K562 (cell line): ENCODE measurements at regions not wholly inside any gene's neighbourhood (a gene's known extent, or its start where the extent isn't known, plus 50 kb on each side); places are given as distances from the start of the nearest gene placed in this dataset.

Source experiments
- ATAC-seq: fragments of 200-7000 bp; cut with Tn5 transposase; 3 replicates; pipeline ENCODE4 v1.9.1; 2020; ENCODE audit warnings: moderate library complexity
- BruUV-seq: library from RNA; stranded (reverse); fragments of 400-500 nt; replicated peaks from 2 replicates; lab custom pipeline; 2021; lab: Mats Ljungman, UMichigan
- CTCF ChIA-PET: fragments of 300-600 bp; formaldehyde crosslinking; extraction: SDS; loops from one replicate; lab custom pipeline; 2021; ENCODE audit warnings: low intra/inter-chr PET ratio; lab: Yijun Ruan, JAX
- POLR2A ChIA-PET: fragments of 300-600, 350-650 bp; sonication (Branson Sonifier 250); formaldehyde crosslinking; extraction: SDS; loops from one replicate; lab custom pipeline; 2021; ENCODE audit warnings: antibody characterized with exemption, inconsistent platforms; lab: Yijun Ruan, JAX
- DNase-seq, 4 experiments: peaks; one replicate each; pipeline versions ENCODE4 v3.0.0 to v3.0.0-alpha.2; 2011 to 2018; ENCODE audit warnings: low spot score in 3 of 4, mixed read lengths in 3 of 4; ENCODE audit errors: extremely low read depth in 1 of 4
- FAIRE-seq: peaks from 2 replicates; lab custom pipeline; 2011; peaks lifted over from hg19 to GRCh38; lab: Jason Lieb, UNC
- H2AFZ ChIP-seq: 2 replicates; pipeline ENCODE4 v1.6.0; 2011; ENCODE audit warnings: low read depth, low read length, control low read depth, inconsistent platforms
- H3K27ac ChIP-seq: fragments of 200-600 bp; 3 replicates; pipeline ENCODE4 v1.8.0; 2011; ENCODE audit warnings: low read depth, mild to moderate bottlenecking, control low read depth, inconsistent platforms, low read length, moderate library complexity, mixed read lengths; ENCODE audit errors: extremely low read depth
- H3K27me3 ChIP-seq, 2 experiments: fragments of 300-600 bp in 1 of 2; 2 replicates in 1 of 2; 3 replicates in 1 of 2; pipeline versions ENCODE4 v1.6.0 to v1.8.0; 2011; ENCODE audit warnings: inconsistent platforms in 2 of 2, low read length in 2 of 2, mild to moderate bottlenecking in 1 of 2, mixed read lengths in 1 of 2, moderate library complexity in 1 of 2; ENCODE audit not compliant: control insufficient read depth in 2 of 2, insufficient read depth in 2 of 2
- H3K36me3 ChIP-seq: fragments of 300-600 bp; 3 replicates; pipeline ENCODE4 v1.8.0; 2011; ENCODE audit warnings: mild to moderate bottlenecking, low read length, inconsistent platforms; ENCODE audit not compliant: control insufficient read depth, insufficient read depth
- H3K4me1 ChIP-seq, 2 experiments: fragments of 200-600 bp in 1 of 2; replicated peaks in 1 of 2; 2 replicates in 1 of 2; 3 replicates in 1 of 2; pipeline versions ENCODE4 v1.5.1 to v1.8.0; 2011; ENCODE audit warnings: inconsistent platforms in 2 of 2, low read length in 2 of 2, mild to moderate bottlenecking in 1 of 2, mixed read lengths in 1 of 2, moderate library complexity in 1 of 2; ENCODE audit not compliant: control insufficient read depth in 2 of 2, insufficient read depth in 2 of 2
- H3K4me2 ChIP-seq: 2 replicates; pipeline ENCODE4 v1.6.1; 2011; ENCODE audit warnings: low read length, control low read depth, inconsistent platforms, mixed read lengths; ENCODE audit not compliant: insufficient read depth
- H3K4me3 ChIP-seq: fragments of 200-600 bp; sonication (generic), shearing (Covaris generic); 2 replicates; pipeline ENCODE4 v1.5.1; 2016; ENCODE audit warnings: control low read depth, inconsistent platforms
- H3K79me2 ChIP-seq: fragments of 200-600 bp; 3 replicates; pipeline ENCODE4 v1.8.0; 2011; ENCODE audit warnings: low read length, inconsistent platforms; ENCODE audit not compliant: control insufficient read depth, insufficient read depth
- H3K9ac ChIP-seq, 2 experiments: 2 replicates each; pipeline versions ENCODE4 v1.6.0 to v1.6.1; 2011; ENCODE audit warnings: low read depth in 2 of 2, low read length in 2 of 2, control low read depth in 1 of 2, inconsistent platforms in 1 of 2, mild to moderate bottlenecking in 1 of 2, mixed read lengths in 1 of 2; ENCODE audit not compliant: insufficient read depth in 1 of 2
- H3K9me1 ChIP-seq: one replicate; pipeline ENCODE4 v1.6.0; 2011; ENCODE audit warnings: inconsistent platforms, mild to moderate bottlenecking, low read length, moderate library complexity; ENCODE audit not compliant: control insufficient read depth, insufficient read depth
- H3K9me3 ChIP-seq: replicated peaks from 2 replicates; pipeline ENCODE4 v1.5.1; 2011; ENCODE audit warnings: low read depth, low read length, inconsistent platforms; ENCODE audit not compliant: control insufficient read depth, insufficient read depth
- H4K20me1 ChIP-seq: replicated peaks from 2 replicates; pipeline ENCODE4 v1.6.1; 2011; ENCODE audit warnings: low read length, inconsistent platforms, mixed read lengths; ENCODE audit not compliant: control insufficient read depth, insufficient read depth
- BMI1 ChIP-seq: fragments of 150-350 bp; IDR thresholded peaks from 2 replicates; pipeline ENCODE4 v1.6.1; 2014; ENCODE audit warnings: low read length
- C11orf30 ChIP-seq: fragments of 450-650 bp; IDR thresholded peaks from 2 replicates; pipeline ENCODE4 v1.6.1; 2016; ENCODE audit warnings: low read depth, mild to moderate bottlenecking
- CHD2 ChIP-seq: IDR thresholded peaks from 2 replicates; pipeline ENCODE4 v1.6.1; 2011; ENCODE audit warnings: low read depth, low read length
- E2F8 ChIP-seq: fragments of 450-650 bp; IDR thresholded peaks from 2 replicates; pipeline ENCODE4 v1.7.1; 2018; ENCODE audit warnings: mild to moderate bottlenecking, low read depth; ENCODE audit not compliant: partially characterized antibody
- ESRRB ChIP-seq: fragments of 250-450 bp; sonication (Bioruptor Pico); IDR thresholded peaks from 2 replicates; pipeline ENCODE4 v1.5.0; 2020; ENCODE audit warnings: mild to moderate bottlenecking, moderate library complexity, borderline replicate concordance
- KAT2B ChIP-seq: IDR thresholded peaks from one replicate; pipeline ENCODE4 v1.6.1; 2012; ENCODE audit warnings: low read depth, mild to moderate bottlenecking, control low read depth, inconsistent platforms, low read length, moderate library complexity
- LARP7 ChIP-seq: fragments of 450-650 bp; IDR thresholded peaks from 2 replicates; pipeline ENCODE4 v1.6.1; 2016
- NCOA2 ChIP-seq, 2 experiments: fragments of 450-650 bp; IDR thresholded peaks; 2 replicates each; pipeline ENCODE4 v1.6.1; 2018; ENCODE audit warnings: mild to moderate bottlenecking in 2 of 2, moderate library complexity in 1 of 2; ENCODE audit not compliant: partially characterized antibody in 2 of 2
- PHB ChIP-seq: fragments of 250-450 bp; sonication (Bioruptor Pico); IDR thresholded peaks from 2 replicates; pipeline ENCODE4 v1.5.0; 2021
- SMAD4 ChIP-seq: fragments of 250-450 bp; sonication (Bioruptor Pico); conservative IDR thresholded peaks from 2 replicates; pipeline ENCODE4 v1.8.0; 2021; ENCODE audit warnings: inconsistent platforms, mild to moderate bottlenecking, moderate library complexity
- TFAM ChIP-seq: fragments of 250-450 bp; sonication (Bioruptor Pico); conservative IDR thresholded peaks from 2 replicates; pipeline ENCODE4 v1.5.0; 2021; ENCODE audit warnings: mild to moderate bottlenecking, moderate library complexity
- TRIM24 ChIP-seq, 2 experiments: fragments of 450-650 bp; IDR thresholded peaks; 2 replicates each; pipeline ENCODE4 v1.6.1; 2016
- ZBTB1 ChIP-seq: sonication (generic); formaldehyde crosslinking; IDR thresholded peaks from 2 replicates; pipeline ENCODE4 v1.8.1; 2023; ENCODE audit warnings: missing genetic modification reagents, low read depth, mild to moderate bottlenecking, borderline replicate concordance
- ZNF766 ChIP-seq: fragments of 200-800 bp; sonication (Bioruptor generic); conservative IDR thresholded peaks from 2 replicates; pipeline ENCODE4 v1.6.1; 2016; ENCODE audit warnings: missing genetic modification characterization, missing compliant biosample characterization
- WGBS: fragments of 100-300 bp; shearing (Covaris generic); methylation state at CpG from one replicate; pipeline ENCODE4 v1.1.6; 2016; ENCODE audit warnings: low coverage, mixed read lengths; ENCODE audit not compliant: insufficient coverage; ENCODE audit errors: missing lambda C conversion rate; 5-methylcytosine and 5-hydroxymethylcytosine counted together
- in situ Hi-C: fragments of 300-500 bp; cut with MboI; formaldehyde crosslinking; loops from 4 replicates; pipeline ENCODE4 v1.15.0; 2018; ENCODE audit warnings: inconsistent platforms, mixed read lengths
- intact Hi-C: fragments of 100-400 bp; cut with micrococcal nuclease; formaldehyde crosslinking; loops from 2 replicates; pipeline ENCODE4 v1.14.2; 2022
- TF ChIP-seq, protein P1 (sequence below): IDR thresholded peaks from 2 replicates; pipeline ENCODE4 v1.6.1; 2016; ENCODE audit warnings: missing genetic modification characterization, missing compliant biosample characterization
- TF ChIP-seq, protein P2 (sequence below), 2 experiments: fragments of 150-350 bp in 1 of 2; IDR thresholded peaks; 2 replicates each; pipeline ENCODE4 v1.6.1; 2012 to 2016; ENCODE audit warnings: low read depth in 2 of 2, low read length in 2 of 2, mild to moderate bottlenecking in 1 of 2, moderate library complexity in 1 of 2

DNA sequence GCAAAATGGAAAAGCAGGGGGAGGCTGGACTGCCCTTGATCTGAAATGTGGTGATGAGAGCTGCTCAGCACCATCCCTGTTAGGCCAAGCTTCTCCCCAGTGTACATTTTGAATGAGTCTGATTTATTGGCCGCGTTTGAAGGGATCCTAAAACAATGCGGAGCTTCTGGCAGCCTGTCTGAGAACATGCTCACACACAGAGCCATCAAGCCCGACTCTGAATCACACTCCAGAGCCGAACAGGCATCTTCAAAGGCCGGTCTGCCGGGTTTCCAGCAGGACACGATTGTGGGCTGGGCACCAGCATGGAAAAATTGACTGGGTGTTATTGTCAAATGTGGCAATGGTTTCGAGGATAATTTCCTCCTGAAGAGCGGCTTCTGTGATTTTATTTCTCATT, 235.9 kb downstream of the TFAP2C start:
- ChIA-PET CTCF (no interaction called here), POLR2A (no interaction called here)
- DNase-seq (no peak), ATAC-seq (no peak), FAIRE-seq (no peak)
- H3K9me1 ChIP-seq, result no peaks in the 10 kb centered on the region
- no peak overlapping the region for H3K4me3 ChIP-seq
- H3K4me1 ChIP-seq, result no peaks in the 10 kb centered on the region
- no peaks in the 10 kb centered on the region for H3K79me2 ChIP-seq
- H2AFZ ChIP-seq, result no peak overlapping the region
- peaks cover 5% of the 10 kb centered on the region for H4K20me1 ChIP-seq
- peaks cover 2 to 21% of the 10 kb centered on the region in 2 experiments; a peak in 2 of 5 replicates for H3K27me3 ChIP-seq
- WGBS, result 1% methylated on average over 9 of the region's 10 CpGs
- H3K9me3 ChIP-seq, result no peaks in the 10 kb centered on the region
- in situ Hi-C loops, result no loop called here
- H3K9ac ChIP-seq, result no peak overlapping the region
- H3K36me3 ChIP-seq, result no peaks in the 10 kb centered on the region
- H3K27ac ChIP-seq, result no peak overlapping the region
- no TSS peak for BruUV-seq
- no peak overlapping the region for H3K4me2 ChIP-seq
- intact Hi-C loops, result no loop called here
- TF ChIP-seq ZNF766 (CRISPR knock-in tag) (no peak), E2F8 (no peak), ZBTB1 (CRISPR knock-in tag) (no peak), KAT2B (no peak), NCOA2 (IDR thresholded peaks at IDR 0.05; ENCODE audit: partially characterized antibody in 2 of 2) (no peak), TFAM (CRISPR knock-in tag) (no peak), CHD2 (no peak), BMI1 (no peak), SMAD4 (CRISPR knock-in tag) (no peak), LARP7 (no peak), ESRRB (CRISPR knock-in tag) (no peak), C11orf30 (no peak), PHB (CRISPR knock-in tag) (no peak), TRIM24 (IDR thresholded peaks at IDR 0.05) (no peak)
- TF ChIP-seq, protein P1, sequence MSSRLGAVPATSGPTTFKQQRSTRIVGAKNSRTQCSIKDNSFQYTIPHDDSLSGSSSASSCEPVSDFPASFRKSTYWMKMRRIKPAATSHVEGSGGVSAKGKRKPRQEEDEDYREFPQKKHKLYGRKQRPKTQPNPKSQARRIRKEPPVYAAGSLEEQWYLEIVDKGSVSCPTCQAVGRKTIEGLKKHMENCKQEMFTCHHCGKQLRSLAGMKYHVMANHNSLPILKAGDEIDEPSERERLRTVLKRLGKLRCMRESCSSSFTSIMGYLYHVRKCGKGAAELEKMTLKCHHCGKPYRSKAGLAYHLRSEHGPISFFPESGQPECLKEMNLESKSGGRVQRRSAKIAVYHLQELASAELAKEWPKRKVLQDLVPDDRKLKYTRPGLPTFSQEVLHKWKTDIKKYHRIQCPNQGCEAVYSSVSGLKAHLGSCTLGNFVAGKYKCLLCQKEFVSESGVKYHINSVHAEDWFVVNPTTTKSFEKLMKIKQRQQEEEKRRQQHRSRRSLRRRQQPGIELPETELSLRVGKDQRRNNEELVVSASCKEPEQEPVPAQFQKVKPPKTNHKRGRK (tag), result no peak
- TF ChIP-seq, protein P2, sequence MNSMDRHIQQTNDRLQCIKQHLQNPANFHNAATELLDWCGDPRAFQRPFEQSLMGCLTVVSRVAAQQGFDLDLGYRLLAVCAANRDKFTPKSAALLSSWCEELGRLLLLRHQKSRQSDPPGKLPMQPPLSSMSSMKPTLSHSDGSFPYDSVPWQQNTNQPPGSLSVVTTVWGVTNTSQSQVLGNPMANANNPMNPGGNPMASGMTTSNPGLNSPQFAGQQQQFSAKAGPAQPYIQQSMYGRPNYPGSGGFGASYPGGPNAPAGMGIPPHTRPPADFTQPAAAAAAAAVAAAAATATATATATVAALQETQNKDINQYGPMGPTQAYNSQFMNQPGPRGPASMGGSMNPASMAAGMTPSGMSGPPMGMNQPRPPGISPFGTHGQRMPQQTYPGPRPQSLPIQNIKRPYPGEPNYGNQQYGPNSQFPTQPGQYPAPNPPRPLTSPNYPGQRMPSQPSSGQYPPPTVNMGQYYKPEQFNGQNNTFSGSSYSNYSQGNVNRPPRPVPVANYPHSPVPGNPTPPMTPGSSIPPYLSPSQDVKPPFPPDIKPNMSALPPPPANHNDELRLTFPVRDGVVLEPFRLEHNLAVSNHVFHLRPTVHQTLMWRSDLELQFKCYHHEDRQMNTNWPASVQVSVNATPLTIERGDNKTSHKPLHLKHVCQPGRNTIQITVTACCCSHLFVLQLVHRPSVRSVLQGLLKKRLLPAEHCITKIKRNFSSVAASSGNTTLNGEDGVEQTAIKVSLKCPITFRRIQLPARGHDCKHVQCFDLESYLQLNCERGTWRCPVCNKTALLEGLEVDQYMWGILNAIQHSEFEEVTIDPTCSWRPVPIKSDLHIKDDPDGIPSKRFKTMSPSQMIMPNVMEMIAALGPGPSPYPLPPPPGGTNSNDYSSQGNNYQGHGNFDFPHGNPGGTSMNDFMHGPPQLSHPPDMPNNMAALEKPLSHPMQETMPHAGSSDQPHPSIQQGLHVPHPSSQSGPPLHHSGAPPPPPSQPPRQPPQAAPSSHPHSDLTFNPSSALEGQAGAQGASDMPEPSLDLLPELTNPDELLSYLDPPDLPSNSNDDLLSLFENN (IDR thresholded peaks at IDR 0.05; ENCODE audit: low read depth in 2 of 2, low read length in 2 of 2), result no peak
